Body of pancreas (tissue), 4 donors: ENCODE measurements at regions not wholly inside any gene's neighbourhood (a gene's known extent, or its start where the extent isn't known, plus 50 kb on each side); places are given as distances from the start of the nearest gene placed in this dataset.

Experiments
- POLR2A ChIP-seq, 3 donors: fragments of 450-650 bp; IDR thresholded peaks; one replicate each; pipeline ENCODE4 v1.6.1; 2016; ENCODE audit warnings: antibody characterized with exemption in 3 of 3, mild to moderate bottlenecking in 2 of 3
- TF ChIP-seq, protein P1 (sequence below), 7 experiments: fragments of 450-650 bp in 4 of 7; fragments of 200-600 bp in 3 of 7; sonication (generic) in 3 of 7; IDR thresholded peaks; one replicate each; pipeline ENCODE4 v1.5.1; 2016 to 2019; ENCODE audit warnings: antibody characterized with exemption in 7 of 7

DNA sequence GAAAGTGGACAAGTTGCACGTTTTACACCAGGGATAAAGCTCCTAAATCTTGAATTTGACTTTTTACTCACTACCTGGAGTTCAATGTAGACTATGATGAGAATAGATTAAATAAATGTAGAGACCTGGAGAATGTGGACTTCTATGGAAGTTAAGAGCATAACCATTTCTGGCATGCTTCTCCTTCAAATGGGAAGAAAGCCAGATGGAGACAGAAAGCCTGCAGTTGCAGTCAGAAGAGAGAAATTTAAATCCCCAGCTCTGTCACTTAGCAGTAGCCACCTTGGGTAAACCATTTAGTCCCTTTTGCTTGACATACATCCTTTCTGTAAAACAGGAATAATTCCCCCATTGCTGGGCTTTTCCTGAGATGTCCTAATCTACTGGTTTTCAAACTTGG lies 355.3 kb upstream of the AUTS2 start:
- TF ChIP-seq, protein P1, sequence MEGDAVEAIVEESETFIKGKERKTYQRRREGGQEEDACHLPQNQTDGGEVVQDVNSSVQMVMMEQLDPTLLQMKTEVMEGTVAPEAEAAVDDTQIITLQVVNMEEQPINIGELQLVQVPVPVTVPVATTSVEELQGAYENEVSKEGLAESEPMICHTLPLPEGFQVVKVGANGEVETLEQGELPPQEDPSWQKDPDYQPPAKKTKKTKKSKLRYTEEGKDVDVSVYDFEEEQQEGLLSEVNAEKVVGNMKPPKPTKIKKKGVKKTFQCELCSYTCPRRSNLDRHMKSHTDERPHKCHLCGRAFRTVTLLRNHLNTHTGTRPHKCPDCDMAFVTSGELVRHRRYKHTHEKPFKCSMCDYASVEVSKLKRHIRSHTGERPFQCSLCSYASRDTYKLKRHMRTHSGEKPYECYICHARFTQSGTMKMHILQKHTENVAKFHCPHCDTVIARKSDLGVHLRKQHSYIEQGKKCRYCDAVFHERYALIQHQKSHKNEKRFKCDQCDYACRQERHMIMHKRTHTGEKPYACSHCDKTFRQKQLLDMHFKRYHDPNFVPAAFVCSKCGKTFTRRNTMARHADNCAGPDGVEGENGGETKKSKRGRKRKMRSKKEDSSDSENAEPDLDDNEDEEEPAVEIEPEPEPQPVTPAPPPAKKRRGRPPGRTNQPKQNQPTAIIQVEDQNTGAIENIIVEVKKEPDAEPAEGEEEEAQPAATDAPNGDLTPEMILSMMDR (IDR thresholded peaks at IDR 0.05) = no peak
- no peak for TF ChIP-seq POLR2A (IDR thresholded peaks at IDR 0.05)
